Esophagus muscularis mucosa (tissue), 4 donors: ENCODE measurements at regions not wholly inside any gene's neighbourhood (a gene's known extent, or its start where the extent isn't known, plus 50 kb on each side); places are given as distances from the start of the nearest gene placed in this dataset.

ENCODE experiments used
- EP300 ChIP-seq: sonication (generic); formaldehyde crosslinking; IDR thresholded peaks from one replicate; pipeline ENCODE4 v1.6.1; 2017; ENCODE audit warnings: antibody characterized with exemption
- POLR2A ChIP-seq: fragments of 450-650 bp; IDR thresholded peaks from one replicate; pipeline ENCODE4 v1.6.1; 2017; ENCODE audit warnings: antibody characterized with exemption, moderate library complexity, mild to moderate bottlenecking, low read depth
- POLR2AphosphoS5 ChIP-seq, 2 donors: sonication (generic); formaldehyde crosslinking; IDR thresholded peaks; one replicate each; pipeline ENCODE4 v1.6.1; 2017; ENCODE audit warnings: antibody characterized with exemption in 2 of 2
- TF ChIP-seq, protein P1 (sequence below), 3 experiments: fragments of 200-600 bp in 2 of 3; fragments of 450-650 bp in 1 of 3; sonication (generic) in 2 of 3; IDR thresholded peaks; one replicate each; pipeline ENCODE4 v1.5.1; 2017 to 2019; ENCODE audit warnings: antibody characterized with exemption in 3 of 3, mild to moderate bottlenecking in 2 of 3, moderate library complexity in 1 of 3

DNA sequence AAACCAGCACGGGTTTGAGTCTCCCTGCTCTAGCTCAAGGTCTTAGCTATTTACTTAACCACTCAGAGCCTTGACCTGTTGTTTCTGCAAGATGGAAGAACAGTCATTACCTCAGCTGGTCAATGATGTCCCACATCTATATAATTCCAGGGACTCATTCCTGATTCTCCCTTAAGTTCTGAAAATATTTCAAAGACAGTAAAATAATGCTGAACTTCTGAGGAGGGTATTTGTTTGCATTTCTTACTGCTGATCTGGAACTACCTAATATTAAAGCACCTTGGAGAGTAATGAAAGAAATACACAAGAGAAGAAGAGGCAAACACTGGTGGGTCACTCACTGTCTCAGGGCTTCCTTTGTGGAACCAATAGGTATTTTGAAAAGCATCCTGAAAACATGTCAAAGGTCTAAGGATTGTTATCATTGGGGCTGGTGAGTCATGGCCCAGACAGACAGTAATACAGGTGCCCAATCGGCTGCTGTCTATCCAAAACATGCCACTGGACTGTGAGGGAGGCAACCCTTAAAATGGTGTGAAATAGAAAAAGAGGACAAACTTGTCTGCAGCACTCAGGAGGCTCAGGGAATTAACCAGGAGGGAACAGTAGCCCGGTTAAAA is 88.7 kb upstream of the EGLN3 start:
- TF ChIP-seq POLR2AphosphoS5 (IDR thresholded peaks at IDR 0.05) (no peak), POLR2A (no peak), EP300 (no peak)
- TF ChIP-seq, protein P1, sequence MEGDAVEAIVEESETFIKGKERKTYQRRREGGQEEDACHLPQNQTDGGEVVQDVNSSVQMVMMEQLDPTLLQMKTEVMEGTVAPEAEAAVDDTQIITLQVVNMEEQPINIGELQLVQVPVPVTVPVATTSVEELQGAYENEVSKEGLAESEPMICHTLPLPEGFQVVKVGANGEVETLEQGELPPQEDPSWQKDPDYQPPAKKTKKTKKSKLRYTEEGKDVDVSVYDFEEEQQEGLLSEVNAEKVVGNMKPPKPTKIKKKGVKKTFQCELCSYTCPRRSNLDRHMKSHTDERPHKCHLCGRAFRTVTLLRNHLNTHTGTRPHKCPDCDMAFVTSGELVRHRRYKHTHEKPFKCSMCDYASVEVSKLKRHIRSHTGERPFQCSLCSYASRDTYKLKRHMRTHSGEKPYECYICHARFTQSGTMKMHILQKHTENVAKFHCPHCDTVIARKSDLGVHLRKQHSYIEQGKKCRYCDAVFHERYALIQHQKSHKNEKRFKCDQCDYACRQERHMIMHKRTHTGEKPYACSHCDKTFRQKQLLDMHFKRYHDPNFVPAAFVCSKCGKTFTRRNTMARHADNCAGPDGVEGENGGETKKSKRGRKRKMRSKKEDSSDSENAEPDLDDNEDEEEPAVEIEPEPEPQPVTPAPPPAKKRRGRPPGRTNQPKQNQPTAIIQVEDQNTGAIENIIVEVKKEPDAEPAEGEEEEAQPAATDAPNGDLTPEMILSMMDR (IDR thresholded peaks at IDR 0.05), result no peak
